ENCODE measurements at regions not wholly inside any gene's neighbourhood (a gene's known extent, or its start where the extent isn't known, plus 50 kb on each side); places are given as distances from the start of the nearest gene placed in this dataset.

- TF ChIP-seq, protein P1, sequence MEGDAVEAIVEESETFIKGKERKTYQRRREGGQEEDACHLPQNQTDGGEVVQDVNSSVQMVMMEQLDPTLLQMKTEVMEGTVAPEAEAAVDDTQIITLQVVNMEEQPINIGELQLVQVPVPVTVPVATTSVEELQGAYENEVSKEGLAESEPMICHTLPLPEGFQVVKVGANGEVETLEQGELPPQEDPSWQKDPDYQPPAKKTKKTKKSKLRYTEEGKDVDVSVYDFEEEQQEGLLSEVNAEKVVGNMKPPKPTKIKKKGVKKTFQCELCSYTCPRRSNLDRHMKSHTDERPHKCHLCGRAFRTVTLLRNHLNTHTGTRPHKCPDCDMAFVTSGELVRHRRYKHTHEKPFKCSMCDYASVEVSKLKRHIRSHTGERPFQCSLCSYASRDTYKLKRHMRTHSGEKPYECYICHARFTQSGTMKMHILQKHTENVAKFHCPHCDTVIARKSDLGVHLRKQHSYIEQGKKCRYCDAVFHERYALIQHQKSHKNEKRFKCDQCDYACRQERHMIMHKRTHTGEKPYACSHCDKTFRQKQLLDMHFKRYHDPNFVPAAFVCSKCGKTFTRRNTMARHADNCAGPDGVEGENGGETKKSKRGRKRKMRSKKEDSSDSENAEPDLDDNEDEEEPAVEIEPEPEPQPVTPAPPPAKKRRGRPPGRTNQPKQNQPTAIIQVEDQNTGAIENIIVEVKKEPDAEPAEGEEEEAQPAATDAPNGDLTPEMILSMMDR (IDR thresholded peaks at IDR 0.05): no peak
- no peak for TF ChIP-seq ZFX (IDR thresholded peaks at IDR 0.05; ENCODE audit: borderline replicate concordance)
Measured at GRCh38 chr7:87007038-87007437, 52.4 kb downstream of the ELAPOR2 start.
